H1 (cell line): ENCODE measurements at regions not wholly inside any gene's neighbourhood (a gene's known extent, or its start where the extent isn't known, plus 50 kb on each side); places are given as distances from the start of the nearest gene placed in this dataset.

Experiments
- CTBP2 ChIP-seq: IDR thresholded peaks from 2 replicates; pipeline ENCODE4 v1.7.0; 2011; ENCODE audit warnings: borderline replicate concordance, mild to moderate bottlenecking, moderate library complexity, mixed read lengths, low read length; ENCODE audit not compliant: insufficient read depth, insufficient read length

DNA sequence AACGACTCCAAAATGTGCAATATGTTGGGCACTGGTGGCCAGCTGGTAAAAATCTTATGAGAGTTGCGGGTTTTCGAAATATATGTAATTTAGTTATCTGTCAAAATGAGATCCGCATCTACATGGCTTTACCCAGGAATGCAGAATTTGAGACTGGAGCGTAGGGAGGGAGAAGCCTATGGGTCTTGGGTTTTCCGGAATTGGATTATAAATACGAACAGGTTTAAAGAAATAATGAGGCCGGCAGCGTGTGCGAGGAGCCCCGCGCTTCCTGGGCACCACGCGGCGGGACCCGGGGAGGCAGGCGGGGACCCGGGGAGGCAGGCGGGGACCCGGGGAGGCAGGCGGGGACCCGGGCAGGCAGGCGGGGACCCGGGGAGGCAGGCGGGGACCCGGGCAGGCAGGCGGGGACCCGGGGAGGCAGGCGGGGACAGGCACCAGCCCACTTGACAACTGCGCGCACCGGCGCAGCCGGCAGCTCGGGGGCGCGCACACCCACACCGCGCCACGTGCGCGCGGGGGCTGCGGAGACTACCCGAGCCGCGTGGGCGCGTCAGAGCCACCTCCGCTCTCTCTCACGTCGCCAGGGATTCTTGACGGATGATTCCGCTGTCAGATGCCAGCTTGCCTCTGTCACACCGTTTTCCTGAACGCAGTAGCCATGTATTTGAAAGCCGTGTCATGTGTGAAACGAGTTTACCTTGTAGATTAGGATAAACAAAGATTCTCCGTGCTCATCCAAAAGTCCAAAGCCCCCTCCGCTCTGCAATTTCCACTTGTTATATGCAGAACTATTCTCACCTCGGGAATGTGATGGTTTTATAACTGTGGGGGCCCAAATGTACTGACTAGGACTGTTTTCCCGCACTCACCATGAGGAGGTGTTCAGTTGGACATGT, 54.3 kb upstream of the HNRNPU start (continued):
- TF ChIP-seq CTBP2 = peak; percentile 80
